ENCODE measurements at regions not wholly inside any gene's neighbourhood (a gene's known extent, or its start where the extent isn't known, plus 50 kb on each side); places are given as distances from the start of the nearest gene placed in this dataset.
A peak's percentile ranks its signal among the peaks of the same experiment; 100 is the strongest.

GRCh38 chr12:107402041-107403022 lies 283.3 kb upstream of the PWP1 start:
- DNase-seq (ENCODE audit: low read depth in 2 of 2), result peak; percentile 43 to 53

GRCh38 chr12:107404981-107405380 lies 280.6 kb upstream of the PWP1 start:
- peak in 1 of 2 donors; percentile 9 for DNase-seq (ENCODE audit: low read depth in 2 of 2)

- no peak for DNase-seq (ENCODE audit: low read depth in 2 of 2)
Observed at GRCh38 chr12:107405436-107405835, 280.2 kb upstream of the PWP1 start.

GRCh38 chr12:107406932-107407331 lies 278.7 kb upstream of the PWP1 start:
- no peak for DNase-seq (ENCODE audit: low read depth in 2 of 2)

- DNase-seq (ENCODE audit: low read depth in 2 of 2), result no peak
Observed at GRCh38 chr12:107411792-107412535, 273.6 kb upstream of the PWP1 start.

- DNase-seq (ENCODE audit: low read depth in 2 of 2), result no peak
Observed at GRCh38 chr12:107415071-107415470, 270.5 kb upstream of the PWP1 start.

GRCh38 chr12:107415834-107416233 lies 269.8 kb upstream of the PWP1 start:
- no peak for DNase-seq (ENCODE audit: low read depth in 2 of 2)

- no peak for DNase-seq (ENCODE audit: low read depth in 2 of 2)
Observed at GRCh38 chr12:107417004-107417403, 268.6 kb upstream of the PWP1 start.

- no peak for DNase-seq (ENCODE audit: low read depth in 2 of 2)
Observed at GRCh38 chr12:107418981-107419380, 266.6 kb upstream of the PWP1 start.

- DNase-seq (ENCODE audit: low read depth in 2 of 2), result no peak
Observed at GRCh38 chr12:107423531-107423930, 262.1 kb upstream of the PWP1 start.

GRCh38 chr12:107429006-107429705 lies 256.4 kb upstream of the PWP1 start:
- no peak for DNase-seq (ENCODE audit: low read depth in 2 of 2)

GRCh38 chr12:107431942-107432341 lies 253.7 kb upstream of the PWP1 start:
- DNase-seq (ENCODE audit: low read depth in 2 of 2), result no peak

- DNase-seq (ENCODE audit: low read depth in 2 of 2), result no peak
Observed at GRCh38 chr12:107435072-107435471, 250.5 kb upstream of the PWP1 start.

- DNase-seq (ENCODE audit: low read depth in 2 of 2), result no peak
Observed at GRCh38 chr12:107435520-107435919, 250.1 kb upstream of the PWP1 start.

GRCh38 chr12:107436376-107436775 lies 249.2 kb upstream of the PWP1 start:
- DNase-seq (ENCODE audit: low read depth in 2 of 2), result no peak

- DNase-seq (ENCODE audit: low read depth in 2 of 2), result no peak
Observed at GRCh38 chr12:107436836-107437235, 248.8 kb upstream of the PWP1 start.

- DNase-seq (ENCODE audit: low read depth in 2 of 2), result no peak
Observed at GRCh38 chr12:107437954-107438353, 247.6 kb upstream of the PWP1 start.

GRCh38 chr12:107439026-107439738 lies 246.4 kb upstream of the PWP1 start:
- DNase-seq (ENCODE audit: low read depth in 2 of 2), result no peak

- no peak for DNase-seq (ENCODE audit: low read depth in 2 of 2)
Observed at GRCh38 chr12:107440606-107441005, 245.0 kb upstream of the PWP1 start.

GRCh38 chr12:107441665-107442300 lies 243.8 kb upstream of the PWP1 start:
- no peak for DNase-seq (ENCODE audit: low read depth in 2 of 2)
